ENCODE measurements at regions not wholly inside any gene's neighbourhood (a gene's known extent, or its start where the extent isn't known, plus 50 kb on each side); places are given as distances from the start of the nearest gene placed in this dataset.

- no peak for DNase-seq
These were observed 458.4 kb upstream of the MPDZ start for GRCh38 chr9:13737885-13738284.

- no peak for DNase-seq
These were observed 455.7 kb upstream of the MPDZ start for GRCh38 chr9:13735181-13735580.

- DNase-seq = no peak
These were observed 455.1 kb upstream of the MPDZ start for GRCh38 chr9:13734601-13735000.

GRCh38 chr9:13732290-13732689, 452.8 kb upstream of the MPDZ start:
- no peak for DNase-seq

- DNase-seq = no peak
These were observed 452.1 kb upstream of the MPDZ start for GRCh38 chr9:13731637-13732036.

GRCh38 chr9:13729955-13730354, 450.5 kb upstream of the MPDZ start:
- DNase-seq = no peak

- no peak for DNase-seq
These were observed 449.7 kb upstream of the MPDZ start for GRCh38 chr9:13728917-13729811.

GRCh38 chr9:13728131-13728530, 448.6 kb upstream of the MPDZ start:
- no peak for DNase-seq

GRCh38 chr9:13726746-13727145, 447.3 kb upstream of the MPDZ start:
- no peak for DNase-seq

- DNase-seq = no peak
These were observed 446.0 kb upstream of the MPDZ start for GRCh38 chr9:13725516-13725915.

GRCh38 chr9:13721481-13722235, 442.2 kb upstream of the MPDZ start:
- no peak for DNase-seq

- DNase-seq = no peak
These were observed 440.6 kb upstream of the MPDZ start for GRCh38 chr9:13719981-13720676.

- DNase-seq = no peak
These were observed 440.0 kb upstream of the MPDZ start for GRCh38 chr9:13719446-13719845.

GRCh38 chr9:13718539-13718938, 439.0 kb upstream of the MPDZ start:
- DNase-seq = no peak

- no peak for DNase-seq
These were observed 438.6 kb upstream of the MPDZ start for GRCh38 chr9:13718086-13718485.

- no peak for DNase-seq
These were observed 438.0 kb upstream of the MPDZ start for GRCh38 chr9:13717322-13718054.

- DNase-seq = no peak
These were observed 437.3 kb upstream of the MPDZ start for GRCh38 chr9:13716601-13717321.

- DNase-seq = no peak
These were observed 436.6 kb upstream of the MPDZ start for GRCh38 chr9:13716090-13716489.

GRCh38 chr9:13715430-13715829, 435.9 kb upstream of the MPDZ start:
- no peak for DNase-seq

- no peak for DNase-seq
These were observed 428.4 kb upstream of the MPDZ start for GRCh38 chr9:13707612-13708576.

- DNase-seq = no peak
These were observed 426.4 kb upstream of the MPDZ start for GRCh38 chr9:13705918-13706317.

Measured in CD4-positive, alpha-beta T cell treated with Interleukin-12 subunit alpha and Interleukin-12 subunit beta, for 1 hour (primary cell).